Gastroesophageal sphincter (tissue), 3 donors: ENCODE measurements at regions not wholly inside any gene's neighbourhood (a gene's known extent, or its start where the extent isn't known, plus 50 kb on each side); places are given as distances from the start of the nearest gene placed in this dataset.

Experiments used
- EP300 ChIP-seq: sonication (generic); formaldehyde crosslinking; IDR thresholded peaks from one replicate; pipeline ENCODE4 v1.6.1; 2017; ENCODE audit warnings: antibody characterized with exemption, mild to moderate bottlenecking
- POLR2A ChIP-seq, 2 donors: fragments of 450-650 bp; IDR thresholded peaks; one replicate each; pipeline ENCODE4 v1.6.1; 2017; ENCODE audit warnings: antibody characterized with exemption in 2 of 2, mild to moderate bottlenecking in 2 of 2, moderate library complexity in 1 of 2
- POLR2AphosphoS5 ChIP-seq: sonication (generic); formaldehyde crosslinking; IDR thresholded peaks from one replicate; pipeline ENCODE4 v1.6.1; 2017; ENCODE audit warnings: antibody characterized with exemption
- TF ChIP-seq, protein P1 (sequence below), 4 experiments: fragments of 200-600 bp in 2 of 4; fragments of 450-650 bp in 2 of 4; sonication (generic) in 1 of 4; IDR thresholded peaks; one replicate each; pipeline ENCODE4 v1.5.1; 2017 to 2019; ENCODE audit warnings: antibody characterized with exemption in 4 of 4, mild to moderate bottlenecking in 2 of 4, moderate library complexity in 2 of 4

DNA sequence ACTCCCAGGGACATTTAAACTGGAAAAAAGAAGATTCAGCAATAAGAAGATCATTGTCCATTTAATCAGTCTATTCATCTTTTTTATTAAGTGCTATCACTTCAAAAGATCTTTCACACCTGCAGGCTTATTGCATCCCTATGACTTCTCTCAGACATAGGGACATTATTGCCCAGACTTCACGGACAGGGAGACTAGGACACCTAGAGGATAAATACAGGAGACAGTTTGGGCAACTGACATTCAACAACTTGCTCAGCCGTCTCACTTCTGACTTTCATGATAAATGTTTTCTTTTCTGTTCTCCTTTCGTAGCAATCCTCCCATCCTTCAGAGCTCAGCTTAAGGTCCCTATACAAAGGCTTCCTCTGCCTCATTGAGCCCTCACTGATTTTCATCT lies 84.3 kb downstream of the TMEM30B start:
- TF ChIP-seq, protein P1, sequence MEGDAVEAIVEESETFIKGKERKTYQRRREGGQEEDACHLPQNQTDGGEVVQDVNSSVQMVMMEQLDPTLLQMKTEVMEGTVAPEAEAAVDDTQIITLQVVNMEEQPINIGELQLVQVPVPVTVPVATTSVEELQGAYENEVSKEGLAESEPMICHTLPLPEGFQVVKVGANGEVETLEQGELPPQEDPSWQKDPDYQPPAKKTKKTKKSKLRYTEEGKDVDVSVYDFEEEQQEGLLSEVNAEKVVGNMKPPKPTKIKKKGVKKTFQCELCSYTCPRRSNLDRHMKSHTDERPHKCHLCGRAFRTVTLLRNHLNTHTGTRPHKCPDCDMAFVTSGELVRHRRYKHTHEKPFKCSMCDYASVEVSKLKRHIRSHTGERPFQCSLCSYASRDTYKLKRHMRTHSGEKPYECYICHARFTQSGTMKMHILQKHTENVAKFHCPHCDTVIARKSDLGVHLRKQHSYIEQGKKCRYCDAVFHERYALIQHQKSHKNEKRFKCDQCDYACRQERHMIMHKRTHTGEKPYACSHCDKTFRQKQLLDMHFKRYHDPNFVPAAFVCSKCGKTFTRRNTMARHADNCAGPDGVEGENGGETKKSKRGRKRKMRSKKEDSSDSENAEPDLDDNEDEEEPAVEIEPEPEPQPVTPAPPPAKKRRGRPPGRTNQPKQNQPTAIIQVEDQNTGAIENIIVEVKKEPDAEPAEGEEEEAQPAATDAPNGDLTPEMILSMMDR (IDR thresholded peaks at IDR 0.05): no peak
- TF ChIP-seq EP300 (no peak), POLR2A (IDR thresholded peaks at IDR 0.05) (no peak), POLR2AphosphoS5 (no peak)
